HT1080 (cell line): ENCODE measurements at regions not wholly inside any gene's neighbourhood (a gene's known extent, or its start where the extent isn't known, plus 50 kb on each side); places are given as distances from the start of the nearest gene placed in this dataset.

Experiments
- DNase-seq: peaks from one replicate; pipeline ENCODE4 v3.0.0-alpha.2; 2015; ENCODE audit warnings: low read depth

DNA sequence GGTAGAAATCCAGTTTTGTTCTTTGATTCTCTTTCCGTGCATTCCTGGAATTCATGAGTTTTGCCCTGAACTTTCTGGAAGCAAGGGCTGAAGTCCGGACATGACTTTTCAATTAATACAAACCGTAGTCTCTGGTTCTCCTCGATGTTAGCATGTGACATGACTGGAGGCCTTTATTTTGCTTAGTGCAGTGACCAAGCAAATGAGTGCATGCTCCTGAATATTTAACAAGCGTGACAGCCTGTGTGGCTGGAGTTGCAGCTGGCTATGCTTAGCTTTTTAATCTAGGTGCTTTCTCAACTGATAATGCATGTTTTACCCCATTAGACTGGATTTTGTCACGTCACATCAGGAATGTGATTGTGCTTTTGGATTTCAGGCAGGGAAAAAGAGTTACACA, 302.1 kb downstream of the MAP2K6 start:
- DNase-seq = no peak

DNA sequence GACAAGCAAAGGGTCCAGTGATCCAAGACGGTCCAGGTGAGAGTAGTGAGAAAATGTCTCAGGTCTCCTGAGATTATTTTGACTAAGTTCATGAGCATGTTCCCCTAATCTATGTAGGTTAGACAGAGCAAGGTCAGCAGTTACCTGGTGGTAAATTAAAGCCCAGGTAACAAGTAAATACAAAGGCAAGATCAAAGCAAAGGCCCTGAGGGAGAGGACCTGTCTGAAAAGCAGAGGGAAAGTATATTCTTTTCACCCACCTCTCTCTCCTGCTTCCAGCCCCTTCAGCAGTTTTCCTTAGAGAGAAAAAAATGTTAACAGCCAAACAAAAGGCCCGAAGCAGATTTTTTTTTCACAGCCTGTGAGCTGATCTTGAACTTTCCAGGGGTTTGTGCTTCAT, 302.7 kb downstream of the MAP2K6 start:
- no peak for DNase-seq

DNA sequence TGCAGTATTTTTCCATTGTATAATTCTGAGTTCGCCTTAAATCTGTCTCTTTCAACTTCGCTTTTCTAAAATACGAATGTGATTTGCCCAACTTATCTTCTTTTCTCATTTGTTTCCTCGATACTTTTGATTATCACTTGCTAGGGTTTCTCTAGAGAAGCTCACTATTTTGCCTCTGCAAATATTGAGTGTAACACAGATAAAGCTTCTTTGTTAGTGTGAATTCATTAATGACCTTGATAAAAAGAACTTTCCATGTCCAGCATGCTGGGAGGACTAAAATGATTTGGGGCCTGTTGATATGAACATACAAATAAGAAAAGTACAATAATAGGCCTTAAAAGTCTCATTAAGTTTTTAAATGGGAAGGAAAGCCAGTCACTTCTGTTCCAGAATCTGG, 303.3 kb downstream of the MAP2K6 start:
- DNase-seq = no peak

DNA sequence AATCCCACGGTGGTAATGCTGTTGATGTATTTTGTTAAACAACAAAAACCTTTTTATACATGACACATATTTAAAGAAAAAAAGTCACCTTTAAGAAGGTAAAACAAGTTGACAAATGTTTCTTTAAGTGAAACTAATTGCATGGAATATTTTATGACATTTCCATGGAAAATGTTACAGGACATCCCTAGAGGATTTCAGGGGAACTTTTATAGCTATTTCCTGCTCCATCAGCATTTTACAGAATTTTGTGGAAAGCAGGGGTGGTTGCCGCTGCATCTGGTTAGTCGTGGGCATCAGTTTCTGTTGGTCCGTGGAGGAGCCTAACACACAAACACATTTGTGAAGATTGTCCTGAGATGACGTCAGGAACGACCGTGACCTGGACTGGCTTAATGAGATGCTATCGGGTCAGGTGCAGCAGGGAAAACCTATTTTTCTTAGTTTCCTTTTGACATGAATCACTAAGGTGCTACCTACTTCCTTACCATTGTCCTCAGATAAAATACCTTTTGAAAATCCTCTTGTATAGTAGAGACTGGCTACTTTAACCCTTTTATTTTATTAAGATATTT, 305.1 kb downstream of the MAP2K6 start:
- no peak for DNase-seq

DNA sequence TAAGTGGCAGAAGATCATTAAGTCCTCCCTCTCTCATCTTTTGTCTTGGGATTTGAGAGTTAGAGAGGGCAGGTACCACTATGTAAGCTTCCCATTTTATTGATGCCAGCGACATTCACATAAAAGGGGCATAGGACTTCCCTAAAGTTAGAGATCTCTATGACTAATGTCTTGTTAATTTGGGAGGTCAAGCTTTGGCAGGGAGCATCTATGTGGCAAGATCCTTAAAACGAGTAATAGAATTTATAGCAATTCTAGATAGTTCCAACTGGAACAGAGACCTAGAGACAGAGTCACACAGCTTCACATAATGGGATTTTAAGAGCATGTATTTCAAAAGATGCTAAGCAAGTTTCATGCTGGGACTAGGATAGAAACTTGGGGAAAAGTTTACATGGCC, 308.0 kb downstream of the MAP2K6 start:
- DNase-seq = no peak

DNA sequence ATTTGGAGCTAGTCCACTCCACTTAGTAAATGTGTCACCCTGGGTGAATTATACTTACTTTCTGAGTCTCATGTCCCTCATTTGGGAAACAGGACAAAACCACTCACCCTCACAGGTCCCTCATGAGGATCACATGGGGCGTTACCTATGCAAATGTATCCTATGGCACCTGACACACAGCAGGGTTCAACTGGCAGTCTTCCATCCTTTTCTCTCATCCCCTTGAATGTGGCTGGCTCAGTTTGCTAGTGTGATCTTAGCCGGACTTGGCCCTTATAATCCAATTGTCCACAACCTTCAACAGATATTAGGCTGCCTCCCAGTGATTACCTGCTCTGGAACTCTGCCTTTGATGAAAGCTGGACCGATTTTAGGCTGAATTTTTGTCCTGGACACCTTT, 308.8 kb downstream of the MAP2K6 start:
- no peak for DNase-seq

DNA sequence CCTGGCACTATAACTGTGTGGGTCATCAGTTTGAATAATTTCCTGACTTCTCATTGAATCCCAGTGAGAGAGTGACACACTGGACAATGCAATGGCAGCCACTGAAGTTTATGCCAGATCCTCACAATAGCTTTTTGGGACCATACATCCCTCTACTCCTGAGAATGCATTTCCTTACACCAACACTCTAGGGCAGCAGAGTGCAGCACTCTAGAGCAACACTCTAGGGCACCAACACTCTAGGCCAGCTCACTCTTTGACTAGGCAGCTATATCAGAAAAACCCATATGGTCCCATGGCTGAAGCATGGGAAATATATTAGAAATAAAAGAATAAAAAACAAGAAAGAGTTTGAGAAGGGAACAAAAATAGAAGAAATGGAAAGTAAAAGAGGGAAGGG, 309.2 kb downstream of the MAP2K6 start:
- peak; percentile 8 for DNase-seq

DNA sequence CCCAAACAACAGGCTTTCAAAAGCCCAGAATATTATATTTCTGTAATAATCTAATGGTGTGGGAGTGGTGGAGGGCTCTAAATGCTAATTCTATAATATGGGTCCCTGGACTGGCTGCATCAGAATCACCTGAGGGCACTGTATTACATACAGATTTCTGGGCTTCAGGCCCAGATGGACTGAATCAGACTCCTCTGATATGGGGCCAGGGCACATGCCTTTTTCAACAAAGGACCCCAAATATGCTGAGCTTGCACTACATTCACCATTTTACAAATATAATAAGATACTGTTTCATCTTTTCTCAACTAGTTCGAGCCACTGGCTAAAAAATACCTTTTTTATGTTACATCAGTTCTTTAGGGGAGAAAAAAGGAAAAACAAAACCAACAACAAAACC, 309.7 kb downstream of the MAP2K6 start:
- DNase-seq = no peak

DNA sequence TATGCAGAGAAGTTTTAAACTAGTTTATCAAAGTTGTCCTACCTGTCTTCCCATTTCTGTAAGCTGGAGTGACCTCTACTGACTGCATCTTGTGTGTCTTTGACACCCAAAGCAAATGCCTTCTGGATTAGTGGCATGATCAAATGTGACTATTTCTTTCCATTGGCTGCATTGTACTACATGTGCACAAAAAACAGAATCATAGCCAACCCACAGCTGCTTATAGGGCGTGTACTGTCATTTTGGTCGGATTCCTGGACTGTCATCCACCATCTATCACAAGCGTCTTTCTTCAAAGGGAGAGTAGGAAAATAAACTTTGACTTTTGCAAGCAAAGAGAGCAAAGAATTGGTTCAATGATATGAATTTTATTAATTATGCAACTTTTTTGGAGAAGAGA, 310.6 kb downstream of the MAP2K6 start:
- DNase-seq = no peak

DNA sequence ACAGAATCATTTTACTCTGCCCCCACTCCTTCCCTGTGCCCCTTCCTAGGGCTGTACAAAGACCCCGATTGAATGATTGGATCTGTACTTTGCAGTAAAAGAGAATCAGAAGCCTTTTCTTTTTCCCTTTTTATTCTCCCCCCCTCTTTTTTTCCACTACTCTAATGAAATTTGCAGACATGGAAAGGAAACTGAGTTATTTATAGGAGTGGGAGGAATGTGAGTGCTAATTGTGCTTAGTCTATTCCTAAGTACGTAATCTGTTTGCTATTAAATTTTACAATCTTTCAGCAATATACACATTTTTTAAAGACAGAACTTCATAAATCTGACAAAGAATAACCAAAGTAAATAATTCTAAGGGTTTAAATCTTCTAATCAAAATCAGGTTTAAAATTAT, 314.3 kb downstream of the MAP2K6 start:
- DNase-seq = no peak

DNA sequence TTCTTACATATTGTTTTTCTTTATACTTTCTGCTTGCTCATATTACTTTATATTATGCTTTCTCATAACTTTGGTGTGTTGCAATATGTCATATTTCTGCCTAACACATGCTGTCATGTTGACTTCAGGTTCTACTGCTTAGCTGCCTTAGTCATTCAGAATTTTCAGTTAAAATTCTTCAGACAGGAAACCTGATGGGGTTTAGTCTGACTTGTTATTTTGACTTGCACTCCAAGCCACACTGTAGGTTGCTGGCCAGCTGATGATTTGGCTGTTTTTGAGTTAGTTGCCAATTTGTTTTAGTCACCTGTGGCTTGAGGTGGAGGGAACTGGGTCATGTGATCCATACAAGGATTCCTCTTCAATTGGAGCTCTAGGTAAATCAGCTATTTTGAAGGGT, 315.4 kb downstream of the MAP2K6 start:
- DNase-seq = peak; percentile 73

DNA sequence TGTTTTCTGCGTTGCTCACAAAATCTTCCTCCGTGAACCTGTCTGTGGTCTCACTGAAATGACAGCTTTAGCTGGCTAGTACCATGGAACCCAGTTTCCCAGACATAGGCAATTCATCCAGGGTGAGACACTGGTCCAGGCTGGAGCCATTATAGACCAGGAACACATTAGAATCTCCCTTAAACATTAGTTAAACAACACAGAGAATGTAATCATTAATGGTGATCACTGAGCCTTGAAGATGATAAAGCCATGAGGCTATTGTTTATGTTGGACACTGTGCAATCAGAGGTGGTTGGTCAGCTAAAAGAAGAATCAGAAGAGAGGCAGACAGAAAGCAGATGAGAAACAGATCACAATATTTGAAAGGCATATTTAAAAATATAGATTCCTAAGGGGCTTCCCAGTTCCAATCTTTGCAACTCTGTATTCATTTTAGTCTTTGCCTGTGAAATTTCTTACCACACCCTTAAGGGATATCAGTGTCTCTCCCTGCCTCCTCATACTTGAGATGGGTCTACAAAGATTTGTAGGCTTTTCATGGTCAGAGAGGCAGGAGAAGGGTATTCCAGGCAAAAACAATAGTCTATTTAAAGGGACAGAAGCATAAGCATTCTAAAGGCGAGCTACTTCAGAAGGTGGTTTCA, 317.9 kb downstream of the MAP2K6 start:
- DNase-seq = no peak

DNA sequence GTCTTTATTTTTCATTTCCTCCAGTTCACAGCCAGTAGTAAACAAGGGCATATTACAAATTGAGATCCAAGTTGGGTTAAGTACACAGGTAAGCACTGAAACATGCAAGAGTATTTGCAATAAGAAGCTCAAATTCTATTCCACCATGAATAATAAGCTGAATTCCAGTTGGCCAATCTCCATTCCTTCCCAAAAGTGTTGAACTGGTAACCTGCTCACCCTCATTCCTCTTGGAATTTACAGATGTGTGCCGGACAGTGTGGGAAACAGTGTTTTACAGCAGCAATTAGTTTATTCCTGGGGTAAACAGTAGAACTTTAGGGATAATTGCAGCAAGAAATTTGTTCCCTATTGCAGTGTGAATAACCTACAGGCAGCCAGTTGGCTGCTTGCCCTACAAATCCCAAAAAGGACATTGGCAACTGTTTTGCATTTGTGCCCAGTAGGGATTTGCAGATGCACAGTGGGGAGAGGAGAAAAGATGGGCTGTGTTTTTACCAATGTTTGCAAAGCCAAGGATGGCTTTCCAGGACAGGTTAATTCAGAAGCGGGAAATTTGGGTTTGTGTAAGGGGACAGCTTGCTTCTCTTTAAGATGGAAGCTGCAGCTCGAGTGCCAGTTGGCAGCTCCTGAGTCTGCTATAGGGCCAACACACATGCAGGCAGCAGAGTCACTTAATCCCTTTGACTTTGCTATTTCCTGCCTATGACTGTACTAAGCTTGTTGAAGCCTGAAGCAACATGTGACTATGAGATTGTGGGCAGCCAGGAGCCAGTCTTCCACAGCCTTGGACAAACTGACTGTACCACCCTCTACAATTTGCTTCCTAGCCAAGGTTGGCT, 318.9 kb downstream of the MAP2K6 start:
- peak; percentile 94 for DNase-seq

DNA sequence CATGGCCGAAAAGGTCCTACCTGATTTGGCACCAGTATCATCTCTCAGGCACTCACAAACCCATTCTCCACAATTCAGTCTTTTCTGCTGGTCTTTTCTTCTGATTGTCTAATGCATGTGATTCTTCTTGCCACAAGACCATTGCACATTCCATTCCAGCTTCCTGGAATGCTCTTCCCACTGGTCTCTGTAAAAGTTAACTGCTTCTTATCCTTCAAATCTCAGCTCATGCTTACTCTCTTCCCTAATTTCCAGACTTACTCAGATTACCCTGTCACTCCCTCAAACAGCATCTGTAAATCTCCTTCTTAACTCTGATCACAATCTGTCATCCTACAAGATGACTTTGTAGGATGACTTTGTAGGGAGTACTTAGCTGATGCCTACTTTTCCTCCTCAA, 320.2 kb downstream of the MAP2K6 start:
- DNase-seq = peak; percentile 5

DNA sequence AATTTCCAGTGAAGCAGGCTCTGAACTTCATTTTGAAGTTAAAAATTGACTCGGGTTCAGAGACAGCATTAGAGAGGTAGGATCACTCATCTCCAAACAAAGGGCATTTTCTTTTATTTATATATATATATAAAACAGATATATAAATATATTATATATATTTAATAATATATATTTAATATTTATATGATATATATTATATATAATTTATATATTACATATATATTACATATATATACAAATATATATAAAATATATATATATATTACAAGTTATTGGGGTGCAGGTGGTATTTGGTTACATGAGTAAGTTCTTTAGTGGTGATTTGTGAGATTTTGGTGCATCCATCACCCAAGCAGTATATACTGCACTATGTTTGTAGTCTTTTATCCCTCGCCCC, 320.8 kb downstream of the MAP2K6 start:
- no peak for DNase-seq

DNA sequence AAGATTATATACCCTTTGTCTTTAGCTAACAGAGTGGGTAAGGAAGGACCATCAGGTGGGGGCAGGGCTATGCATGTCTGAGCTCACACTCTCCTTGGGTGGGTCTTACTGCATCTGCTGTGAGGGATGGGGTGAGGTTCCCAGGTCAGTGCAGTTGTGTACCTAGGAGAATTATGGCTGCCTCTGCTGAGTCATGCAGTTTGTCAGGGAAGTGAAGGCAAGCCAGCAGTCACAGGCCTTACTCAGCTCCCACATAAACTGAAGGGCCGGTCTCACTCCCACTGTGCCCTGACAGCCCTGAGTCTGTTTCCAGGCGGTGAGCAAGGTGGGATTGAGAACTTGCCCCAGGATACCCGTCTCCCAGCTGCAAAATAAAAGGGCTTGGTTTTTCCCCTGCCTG, 328.6 kb downstream of the MAP2K6 start:
- peak; percentile 44 for DNase-seq

DNA sequence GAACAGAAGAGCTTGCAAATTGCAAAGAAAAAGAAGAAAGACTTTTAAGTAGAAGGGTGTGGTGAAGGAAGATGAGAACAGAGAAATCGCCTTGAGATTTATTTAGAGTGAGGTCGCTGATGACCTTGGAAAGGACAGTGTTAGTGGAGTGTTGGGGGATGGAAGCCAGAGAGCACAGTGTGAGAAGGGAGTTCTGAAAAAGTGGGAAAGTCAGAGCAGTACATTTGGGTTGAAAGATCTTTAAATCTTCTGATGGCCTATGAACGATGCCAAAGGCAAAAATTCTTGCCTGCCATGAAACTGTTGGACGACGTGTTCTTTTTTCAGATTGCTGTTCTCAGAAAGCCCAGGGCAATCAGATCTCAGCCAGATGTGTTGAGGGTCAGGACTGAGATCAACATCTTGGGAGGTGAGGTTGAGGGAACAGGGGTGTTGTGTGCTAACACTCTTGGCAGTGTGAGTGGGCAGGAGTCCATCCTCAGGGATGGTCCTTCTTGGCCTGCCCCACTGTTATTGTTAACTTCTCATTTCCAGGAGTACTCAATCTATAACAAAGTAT, 330.1 kb downstream of the MAP2K6 start:
- no peak for DNase-seq

DNA sequence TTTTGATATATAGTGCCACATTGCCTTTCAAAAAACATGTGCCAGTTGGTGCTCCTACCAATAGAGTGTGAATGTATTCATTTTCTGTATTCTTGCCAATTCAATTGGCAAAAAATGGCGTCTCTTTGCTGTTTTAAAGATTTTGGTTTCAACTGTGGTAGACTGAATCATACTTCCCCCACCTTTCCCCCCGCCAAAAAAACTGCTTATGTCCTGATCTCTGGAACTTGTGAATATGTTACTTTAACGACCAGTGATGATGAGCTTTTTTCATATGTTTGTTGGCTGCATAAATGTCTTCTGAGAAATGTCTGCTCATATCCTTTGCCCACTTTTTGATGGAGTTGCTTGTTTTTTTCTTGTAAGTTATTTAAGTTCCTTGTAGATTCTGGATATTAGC, 325.1 kb upstream of the KCNJ16 start:
- DNase-seq = no peak

DNA sequence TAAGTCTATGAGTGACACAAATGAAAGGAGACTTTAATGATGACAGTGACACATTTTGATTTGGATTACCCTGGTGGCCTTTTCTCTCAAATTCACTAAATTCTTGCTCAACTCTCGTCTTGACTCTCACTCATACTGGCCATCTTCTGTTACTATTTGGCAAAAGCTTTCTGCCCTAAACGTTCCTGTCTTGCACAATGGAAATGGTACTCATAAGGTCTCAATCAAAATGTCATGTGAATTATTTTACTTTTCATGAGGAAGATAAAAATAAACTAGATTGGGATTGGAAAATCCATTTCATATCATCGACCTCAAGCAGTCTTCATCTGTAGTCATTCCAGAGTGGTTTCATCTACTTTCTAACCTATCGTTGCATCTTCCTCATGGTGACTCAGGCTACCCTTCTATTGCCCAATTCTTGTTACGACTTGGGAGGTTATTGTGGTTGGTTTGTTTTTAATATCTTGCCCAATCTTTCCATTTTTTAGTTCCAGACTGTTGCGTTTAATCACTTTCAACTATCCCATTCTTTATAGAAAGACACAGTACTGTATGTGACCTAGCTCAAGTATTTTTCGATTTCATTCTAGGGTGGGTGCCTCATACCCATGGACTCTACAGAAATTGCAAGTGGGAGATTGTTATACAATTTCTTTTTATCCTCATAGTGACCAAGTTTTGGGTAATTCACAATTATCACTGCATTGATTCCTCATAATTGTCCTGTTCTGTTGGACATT, 317.2 kb upstream of the KCNJ16 start:
- DNase-seq = peak; percentile 65

DNA sequence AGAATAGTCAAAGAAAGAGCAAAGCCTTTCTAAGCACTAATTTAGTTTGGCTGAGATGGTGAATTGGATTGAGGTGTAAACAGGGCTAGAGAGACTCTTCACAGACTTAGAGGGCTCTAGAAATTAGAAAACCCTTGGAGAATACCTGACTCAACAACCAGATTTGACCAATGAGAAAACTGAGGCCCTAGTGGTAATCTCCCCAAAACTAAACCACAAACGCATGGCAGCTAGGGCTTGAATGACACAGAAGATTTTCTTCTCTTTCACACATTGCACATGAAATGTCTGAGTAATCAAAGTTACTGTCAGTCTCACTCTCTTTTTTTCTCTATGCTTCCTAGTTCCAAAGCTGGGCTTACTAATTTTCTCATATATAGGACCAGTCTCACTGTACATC, 314.5 kb upstream of the KCNJ16 start:
- DNase-seq = no peak

DNA sequence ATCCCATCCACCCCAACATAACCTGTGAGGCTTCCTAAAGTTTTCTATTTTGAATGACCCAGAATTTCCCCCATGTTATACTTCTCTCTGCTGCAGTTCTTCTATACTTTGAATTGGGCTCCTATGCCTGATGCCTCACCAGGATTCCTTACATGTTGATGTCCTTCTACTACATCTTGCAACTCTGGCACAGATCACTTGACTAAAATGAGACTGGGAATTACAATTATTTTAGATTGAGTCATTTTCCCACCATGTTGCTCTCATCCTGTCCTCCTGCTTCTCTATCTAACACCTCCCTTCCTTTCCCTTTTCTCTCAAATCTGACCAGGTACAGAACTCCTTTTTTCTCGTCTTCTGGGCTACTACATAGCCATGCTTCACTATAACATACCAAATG, 314.0 kb upstream of the KCNJ16 start:
- peak; percentile 18 for DNase-seq
